Neural cell (in vitro differentiated cells): ENCODE measurements at regions not wholly inside any gene's neighbourhood (a gene's known extent, or its start where the extent isn't known, plus 50 kb on each side); places are given as distances from the start of the nearest gene placed in this dataset.

Experiments
- H2AFZ ChIP-seq: fragments of 200-600, 300-800 bp; sonication (generic), shearing (Covaris generic); 2 replicates; pipeline ENCODE4 v1.6.0; 2014; ENCODE audit warnings: low read depth, mild to moderate bottlenecking, antibody characterized with exemption, low read length, moderate library complexity
- H3F3A ChIP-seq: fragments of 200-600 bp; shearing (Covaris generic); 2 replicates; pipeline ENCODE4 v1.6.1; 2016; ENCODE audit warnings: mild to moderate bottlenecking, moderate library complexity, mixed read lengths, antibody characterized with exemption, low read length; ENCODE audit not compliant: insufficient read depth, poor library complexity, severe bottlenecking
- H3K27ac ChIP-seq: fragments of 200-600, 300-800 bp; sonication (generic), shearing (Covaris generic); 2 replicates; pipeline ENCODE4 v1.5.1; 2014; ENCODE audit warnings: mild to moderate bottlenecking, low read length, moderate library complexity
- H3K27me3 ChIP-seq: fragments of 300-800, 200-600 bp; sonication (generic), shearing (Covaris generic); 2 replicates; pipeline ENCODE4 v1.6.0; 2014; ENCODE audit warnings: mild to moderate bottlenecking, low read depth, low read length, moderate library complexity; ENCODE audit not compliant: insufficient read depth
- H3K36me3 ChIP-seq: fragments of 300-800, 200-600 bp; sonication (generic), shearing (Covaris generic); 2 replicates; pipeline ENCODE4 v1.5.1; 2014; ENCODE audit warnings: mild to moderate bottlenecking, antibody characterized with exemption, low read length, moderate library complexity; ENCODE audit not compliant: insufficient read depth
- H3K4me2 ChIP-seq: fragments of 300-800, 200-600 bp; sonication (generic), shearing (Covaris generic); 2 replicates; pipeline ENCODE4 v1.6.0; 2014; ENCODE audit warnings: mild to moderate bottlenecking, low read length
- H3K4me3 ChIP-seq: fragments of 300-800, 200-600 bp; sonication (generic), shearing (Covaris generic); 2 replicates; pipeline ENCODE4 v1.5.1; 2014; ENCODE audit warnings: mild to moderate bottlenecking, low read length, moderate library complexity
- H3K79me2 ChIP-seq: fragments of 200-600 bp; shearing (Covaris generic); replicated peaks from 2 replicates; pipeline ENCODE4 v1.6.0; 2014; ENCODE audit warnings: mild to moderate bottlenecking, low read length, moderate library complexity; ENCODE audit not compliant: insufficient read depth
- H3K9ac ChIP-seq: fragments of 300-800, 200-600 bp; sonication (generic), shearing (Covaris generic); 2 replicates; pipeline ENCODE4 v1.6.1; 2016; ENCODE audit warnings: mild to moderate bottlenecking, low read length, mixed read lengths
- H3K9me2 ChIP-seq: fragments of 200-600 bp; shearing (Covaris generic); 2 replicates; pipeline ENCODE4 v1.6.1; 2016; ENCODE audit warnings: mild to moderate bottlenecking, low read length, mixed read lengths; ENCODE audit not compliant: insufficient read depth
- H3K9me3 ChIP-seq: fragments of 200-600, 300-800 bp; sonication (generic), shearing (Covaris generic); 2 replicates; pipeline ENCODE4 v1.6.1; 2016; ENCODE audit warnings: mild to moderate bottlenecking, mixed run types, low read length, moderate library complexity, mixed read lengths
- H4K20me1 ChIP-seq: fragments of 200-600 bp; shearing (Covaris generic); 2 replicates; pipeline ENCODE4 v1.6.1; 2016; ENCODE audit warnings: mild to moderate bottlenecking, mixed run types; ENCODE audit not compliant: insufficient read depth
- EP300 ChIP-seq: fragments of 450-650 bp; conservative IDR thresholded peaks from 2 replicates; pipeline ENCODE4 v1.6.1; 2014; ENCODE audit warnings: antibody characterized with exemption, mild to moderate bottlenecking, moderate library complexity; ENCODE audit not compliant: poor library complexity, severe bottlenecking
- EZH2 ChIP-seq: fragments of 200-600, 300-800 bp; shearing (Covaris generic), sonication (generic); IDR thresholded peaks from 2 replicates; pipeline ENCODE4 v1.6.1; 2014; ENCODE audit warnings: antibody characterized with exemption, low read length, borderline replicate concordance, mild to moderate bottlenecking; ENCODE audit not compliant: insufficient read depth, poor library complexity, severe bottlenecking
- MXI1 ChIP-seq: fragments of 450-650 bp; conservative IDR thresholded peaks from 2 replicates; pipeline ENCODE4 v1.6.1; 2014; ENCODE audit warnings: antibody characterized with exemption, mild to moderate bottlenecking; ENCODE audit not compliant: poor library complexity, severe bottlenecking
- POLR2AphosphoS5 ChIP-seq: IDR thresholded peaks from 2 replicates; pipeline ENCODE4 v1.6.1; 2012
- RAD21 ChIP-seq: fragments of 450-650 bp; conservative IDR thresholded peaks from 2 replicates; pipeline ENCODE4 v1.6.1; 2014; ENCODE audit warnings: antibody characterized with exemption, mild to moderate bottlenecking, moderate library complexity
- SMC3 ChIP-seq: fragments of 450-650 bp; conservative IDR thresholded peaks from 2 replicates; pipeline ENCODE4 v1.6.1; 2014; ENCODE audit warnings: antibody characterized with exemption, mild to moderate bottlenecking, moderate library complexity; ENCODE audit not compliant: poor library complexity
- TAF1 ChIP-seq: IDR thresholded peaks from 2 replicates; pipeline ENCODE4 v1.6.1; 2012; ENCODE audit warnings: low read depth
- TF ChIP-seq, protein P1 (sequence below): fragments of 450-650 bp; IDR thresholded peaks from 2 replicates; pipeline ENCODE4 v1.5.1; 2014; ENCODE audit warnings: antibody characterized with exemption, mild to moderate bottlenecking, moderate library complexity; ENCODE audit not compliant: poor library complexity, severe bottlenecking
- TF ChIP-seq, protein P2 (sequence below): IDR thresholded peaks from 2 replicates; pipeline ENCODE4 v1.6.1; 2012; ENCODE audit warnings: borderline replicate concordance

DNA sequence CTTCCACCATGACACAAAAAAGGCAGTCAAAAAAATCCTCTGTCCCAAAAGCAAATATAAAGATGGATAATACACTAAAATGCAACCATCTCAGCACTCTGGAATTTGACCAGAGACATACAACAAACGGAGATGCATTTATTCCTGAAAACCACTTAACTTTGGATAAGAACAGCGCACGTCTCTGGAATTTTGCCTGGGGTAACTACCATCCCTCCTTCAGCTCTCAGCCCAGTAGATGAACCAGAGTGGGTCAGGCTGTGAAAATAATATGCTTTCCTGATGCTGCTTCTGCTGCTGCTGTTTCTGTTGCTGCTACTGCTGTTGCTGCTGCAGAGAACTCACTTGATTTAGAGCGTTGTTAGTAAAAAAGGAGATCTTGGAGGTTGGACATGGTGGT lies 133.8 kb upstream of the ACVR2A start:
- Histone ChIP-seq H3K4me2 (no peak overlapping the region), H3K36me3 (no peaks in the 10 kb centered on the region), H3F3A (no peaks in the 10 kb centered on the region), H3K27ac (no peak overlapping the region), H3K9ac (no peak overlapping the region), H3K4me3 (no peak overlapping the region), H3K9me3 (no peaks in the 10 kb centered on the region), H2AFZ (no peak overlapping the region), H3K9me2 (no peaks in the 10 kb centered on the region), H3K79me2 (no peaks in the 10 kb centered on the region), H4K20me1 (no peaks in the 10 kb centered on the region), H3K27me3 (no peaks in the 10 kb centered on the region)
- TF ChIP-seq EP300 (no peak), POLR2AphosphoS5 (no peak), MXI1 (no peak), TAF1 (no peak), RAD21 (no peak), EZH2 (no peak), SMC3 (no peak)
- TF ChIP-seq, protein P1, sequence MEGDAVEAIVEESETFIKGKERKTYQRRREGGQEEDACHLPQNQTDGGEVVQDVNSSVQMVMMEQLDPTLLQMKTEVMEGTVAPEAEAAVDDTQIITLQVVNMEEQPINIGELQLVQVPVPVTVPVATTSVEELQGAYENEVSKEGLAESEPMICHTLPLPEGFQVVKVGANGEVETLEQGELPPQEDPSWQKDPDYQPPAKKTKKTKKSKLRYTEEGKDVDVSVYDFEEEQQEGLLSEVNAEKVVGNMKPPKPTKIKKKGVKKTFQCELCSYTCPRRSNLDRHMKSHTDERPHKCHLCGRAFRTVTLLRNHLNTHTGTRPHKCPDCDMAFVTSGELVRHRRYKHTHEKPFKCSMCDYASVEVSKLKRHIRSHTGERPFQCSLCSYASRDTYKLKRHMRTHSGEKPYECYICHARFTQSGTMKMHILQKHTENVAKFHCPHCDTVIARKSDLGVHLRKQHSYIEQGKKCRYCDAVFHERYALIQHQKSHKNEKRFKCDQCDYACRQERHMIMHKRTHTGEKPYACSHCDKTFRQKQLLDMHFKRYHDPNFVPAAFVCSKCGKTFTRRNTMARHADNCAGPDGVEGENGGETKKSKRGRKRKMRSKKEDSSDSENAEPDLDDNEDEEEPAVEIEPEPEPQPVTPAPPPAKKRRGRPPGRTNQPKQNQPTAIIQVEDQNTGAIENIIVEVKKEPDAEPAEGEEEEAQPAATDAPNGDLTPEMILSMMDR = no peak
- TF ChIP-seq, protein P2, sequence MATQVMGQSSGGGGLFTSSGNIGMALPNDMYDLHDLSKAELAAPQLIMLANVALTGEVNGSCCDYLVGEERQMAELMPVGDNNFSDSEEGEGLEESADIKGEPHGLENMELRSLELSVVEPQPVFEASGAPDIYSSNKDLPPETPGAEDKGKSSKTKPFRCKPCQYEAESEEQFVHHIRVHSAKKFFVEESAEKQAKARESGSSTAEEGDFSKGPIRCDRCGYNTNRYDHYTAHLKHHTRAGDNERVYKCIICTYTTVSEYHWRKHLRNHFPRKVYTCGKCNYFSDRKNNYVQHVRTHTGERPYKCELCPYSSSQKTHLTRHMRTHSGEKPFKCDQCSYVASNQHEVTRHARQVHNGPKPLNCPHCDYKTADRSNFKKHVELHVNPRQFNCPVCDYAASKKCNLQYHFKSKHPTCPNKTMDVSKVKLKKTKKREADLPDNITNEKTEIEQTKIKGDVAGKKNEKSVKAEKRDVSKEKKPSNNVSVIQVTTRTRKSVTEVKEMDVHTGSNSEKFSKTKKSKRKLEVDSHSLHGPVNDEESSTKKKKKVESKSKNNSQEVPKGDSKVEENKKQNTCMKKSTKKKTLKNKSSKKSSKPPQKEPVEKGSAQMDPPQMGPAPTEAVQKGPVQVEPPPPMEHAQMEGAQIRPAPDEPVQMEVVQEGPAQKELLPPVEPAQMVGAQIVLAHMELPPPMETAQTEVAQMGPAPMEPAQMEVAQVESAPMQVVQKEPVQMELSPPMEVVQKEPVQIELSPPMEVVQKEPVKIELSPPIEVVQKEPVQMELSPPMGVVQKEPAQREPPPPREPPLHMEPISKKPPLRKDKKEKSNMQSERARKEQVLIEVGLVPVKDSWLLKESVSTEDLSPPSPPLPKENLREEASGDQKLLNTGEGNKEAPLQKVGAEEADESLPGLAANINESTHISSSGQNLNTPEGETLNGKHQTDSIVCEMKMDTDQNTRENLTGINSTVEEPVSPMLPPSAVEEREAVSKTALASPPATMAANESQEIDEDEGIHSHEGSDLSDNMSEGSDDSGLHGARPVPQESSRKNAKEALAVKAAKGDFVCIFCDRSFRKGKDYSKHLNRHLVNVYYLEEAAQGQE = no peak

DNA sequence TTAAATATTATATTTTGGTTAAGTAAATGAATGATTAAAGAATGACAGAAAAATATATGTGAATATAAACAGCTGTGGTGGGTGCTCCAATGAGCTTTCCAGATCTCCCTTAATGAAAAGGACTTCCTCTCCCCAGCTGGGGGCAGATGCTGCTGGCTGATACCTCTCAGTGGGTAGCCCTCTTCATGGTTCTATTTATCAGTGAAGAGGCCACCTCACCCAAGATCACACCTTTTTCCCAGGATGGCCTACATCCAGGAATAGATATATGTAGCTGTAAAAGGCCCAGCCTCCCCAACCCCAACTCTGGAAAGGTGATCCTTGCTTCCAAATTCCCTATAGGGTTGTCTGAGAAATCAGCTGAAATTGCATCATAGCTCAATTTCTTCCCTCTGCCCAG lies 135.2 kb upstream of the ACVR2A start:
- no peaks in the 10 kb centered on the region for H3K9me2 ChIP-seq
- no peak overlapping the region for H3K4me3 ChIP-seq
- H3K27me3 ChIP-seq = no peaks in the 10 kb centered on the region
- H3K4me2 ChIP-seq = no peak overlapping the region
- no peak for TF ChIP-seq POLR2AphosphoS5
- TF ChIP-seq, protein P2 = no peak
- TF ChIP-seq, protein P1 = no peak
- no peak for TF ChIP-seq RAD21
- TF ChIP-seq EP300 = no peak
- no peak for TF ChIP-seq TAF1
- TF ChIP-seq EZH2 = no peak
- TF ChIP-seq MXI1 = no peak
- no peak for TF ChIP-seq SMC3
- no peaks in the 10 kb centered on the region for H3K9me3 ChIP-seq
- H3K79me2 ChIP-seq = no peaks in the 10 kb centered on the region
- H3K36me3 ChIP-seq = no peaks in the 10 kb centered on the region
- H4K20me1 ChIP-seq = no peaks in the 10 kb centered on the region
- no peak overlapping the region for H3K9ac ChIP-seq
- no peaks in the 10 kb centered on the region for H3F3A ChIP-seq
- no peak overlapping the region for H3K27ac ChIP-seq
- no peak overlapping the region for H2AFZ ChIP-seq
